HCT116 (cell line): ENCODE measurements at regions not wholly inside any gene's neighbourhood (a gene's known extent, or its start where the extent isn't known, plus 50 kb on each side); places are given as distances from the start of the nearest gene placed in this dataset.

Experiments
- ATAC-seq: fragments of 200-7000 bp; cut with Tn5 transposase; 2 replicates; pipeline ENCODE4 v1.9.1; 2020; ENCODE audit warnings: mild to moderate bottlenecking, moderate library complexity
- BruUV-seq: library from RNA; stranded (reverse); fragments of 400-500 nt; replicated peaks from 2 replicates; lab custom pipeline; 2021; lab: Mats Ljungman, UMichigan
- CTCF ChIA-PET: fragments of 300-600 bp; sonication (Branson Sonifier 250); formaldehyde crosslinking; loops from one replicate; lab custom pipeline; 2021; ENCODE audit warnings: antibody characterized with exemption; lab: Charles Lee
- POLR2A ChIA-PET: fragments of 300-600, 350-600 bp; sonication (Branson Sonifier 250); formaldehyde crosslinking; loops from one replicate; lab custom pipeline; 2021; ENCODE audit warnings: antibody characterized with exemption; lab: Charles Lee
- RAD21 ChIA-PET, 2 experiments: fragments of 300-600 bp; sonication (Branson Sonifier 250); formaldehyde crosslinking; loops; one replicate each; lab custom pipeline; 2023; ENCODE audit warnings: low total read pairs in 2 of 2; ENCODE audit not compliant: uncharacterized antibody in 2 of 2, unreplicated experiment in 2 of 2, low non-redundant PET in 1 of 2; lab: Charles Lee
- DNase-seq: peaks from one replicate; pipeline ENCODE4 v3.0.0-alpha.2; 2010; ENCODE audit warnings: low read depth, low spot score
- H2AFZ ChIP-seq: fragments of 200-600 bp; shearing (Covaris generic), sonication (generic); 2 replicates; pipeline ENCODE4 v1.6.1; 2017; ENCODE audit warnings: low read depth, mixed run types, mixed read lengths, antibody characterized with exemption, low read length; ENCODE audit not compliant: poor library complexity, severe bottlenecking
- H3K27ac ChIP-seq: 2 replicates; pipeline ENCODE4 v1.5.1; 2012; ENCODE audit warnings: low read depth, low read length
- H3K27me3 ChIP-seq: fragments of 200-600 bp; sonication (generic); 2 replicates; pipeline ENCODE4 v1.6.1; 2016; ENCODE audit warnings: mixed run types, low read length, mixed read lengths; ENCODE audit not compliant: insufficient read depth
- H3K36me3 ChIP-seq, 2 experiments: fragments of 200-500 bp in 1 of 2; fragments of 200-600 bp in 1 of 2; sonication (Bioruptor generic) in 1 of 2; sonication (generic) in 1 of 2; 2 replicates each; pipeline versions ENCODE4 v1.5.1 to v1.6.1; 2014 to 2016; ENCODE audit warnings: low read length in 2 of 2, inconsistent platforms in 1 of 2, mixed read lengths in 1 of 2, mixed run types in 1 of 2; ENCODE audit not compliant: insufficient read depth in 2 of 2, control insufficient read depth in 1 of 2
- H3K4me1 ChIP-seq, 2 experiments: fragments of 200-600 bp in 1 of 2; sonication (generic) in 1 of 2; 2 replicates each; pipeline versions ENCODE4 v1.5.1 to v1.6.1; 2012 to 2017; ENCODE audit warnings: low read length in 2 of 2, inconsistent platforms in 1 of 2, mild to moderate bottlenecking in 1 of 2, mixed read lengths in 1 of 2, mixed run types in 1 of 2, moderate library complexity in 1 of 2; ENCODE audit not compliant: insufficient read depth in 2 of 2, control insufficient read depth in 1 of 2
- H3K4me2 ChIP-seq: fragments of 200-600 bp; sonication (generic); 2 replicates; pipeline ENCODE4 v1.6.1; 2017; ENCODE audit warnings: mixed run types, low read length, mixed read lengths
- H3K4me3 ChIP-seq, 2 experiments: fragments of 200-600 bp in 1 of 2; sonication (generic) in 1 of 2; replicated peaks in 1 of 2; 2 replicates each; pipeline ENCODE4 v1.5.1; 2011 to 2016; ENCODE audit warnings: low read length in 2 of 2, control low read depth in 1 of 2, low read depth in 1 of 2, mild to moderate bottlenecking in 1 of 2, mixed read lengths in 1 of 2, mixed run types in 1 of 2
- H3K79me2 ChIP-seq: fragments of 200-600 bp; sonication (generic); 2 replicates; pipeline ENCODE4 v1.6.1; 2017; ENCODE audit warnings: mild to moderate bottlenecking, mixed run types, low read length, moderate library complexity, mixed read lengths; ENCODE audit not compliant: insufficient read depth
- H3K9ac ChIP-seq: fragments of 200-600 bp; sonication (generic); 2 replicates; pipeline ENCODE4 v1.6.1; 2016; ENCODE audit warnings: low read length, mixed read lengths
- H3K9me2 ChIP-seq: fragments of 200-600 bp; sonication (generic), shearing (Covaris generic); 2 replicates; pipeline ENCODE4 v1.6.1; 2017; ENCODE audit warnings: mixed run types, mild to moderate bottlenecking, moderate library complexity; ENCODE audit not compliant: insufficient read depth
- H3K9me3 ChIP-seq, 2 experiments: fragments of 200-500 bp in 1 of 2; fragments of 200-600 bp in 1 of 2; sonication (Bioruptor generic) in 1 of 2; sonication (generic) in 1 of 2; 2 replicates each; pipeline ENCODE4 v1.6.1; 2014 to 2017; ENCODE audit warnings: low read length in 2 of 2, mixed read lengths in 2 of 2, inconsistent platforms in 1 of 2, low read depth in 1 of 2, mild to moderate bottlenecking in 1 of 2, mixed run types in 1 of 2, moderate library complexity in 1 of 2; ENCODE audit not compliant: control insufficient read depth in 1 of 2, insufficient read depth in 1 of 2
- H4K20me1 ChIP-seq: fragments of 200-600 bp; sonication (generic), shearing (Covaris generic); 2 replicates; pipeline ENCODE4 v1.6.1; 2017; ENCODE audit warnings: mixed run types, mild to moderate bottlenecking, moderate library complexity; ENCODE audit not compliant: insufficient read depth
- CBX3 ChIP-seq: IDR thresholded peaks from 2 replicates; pipeline ENCODE4 v1.6.1; 2012; ENCODE audit warnings: low read depth
- ELF1 ChIP-seq: IDR thresholded peaks from 2 replicates; pipeline ENCODE4 v1.6.1; 2012; ENCODE audit warnings: low read depth, borderline replicate concordance
- POLR2A ChIP-seq: IDR thresholded peaks from 2 replicates; pipeline ENCODE4 v1.7.0; 2011; ENCODE audit warnings: borderline replicate concordance; ENCODE audit not compliant: insufficient read depth, insufficient read length; ENCODE audit errors: extremely low read depth
- POLR2AphosphoS5 ChIP-seq: IDR thresholded peaks from 2 replicates; pipeline ENCODE4 v1.6.1; 2011; ENCODE audit warnings: mild to moderate bottlenecking, low read depth, low read length, moderate library complexity
- SIN3A ChIP-seq: IDR thresholded peaks from 2 replicates; pipeline ENCODE4 v1.6.1; 2012; ENCODE audit warnings: low read depth
- SP1 ChIP-seq: IDR thresholded peaks from 2 replicates; pipeline ENCODE4 v1.6.1; 2012; ENCODE audit warnings: low read depth
- SRF ChIP-seq: IDR thresholded peaks from 2 replicates; pipeline ENCODE4 v1.6.1; 2012; ENCODE audit warnings: low read depth
- TCF7L2 ChIP-seq: IDR thresholded peaks from 2 replicates; pipeline ENCODE4 v1.7.0; 2011; ENCODE audit warnings: borderline replicate concordance, inconsistent platforms; ENCODE audit not compliant: insufficient read depth, insufficient read length; ENCODE audit errors: extremely low read depth
- YY1 ChIP-seq: IDR thresholded peaks from 2 replicates; pipeline ENCODE4 v1.6.1; 2011; ENCODE audit warnings: low read length, low read depth, moderate library complexity, mild to moderate bottlenecking; ENCODE audit not compliant: insufficient replicate concordance; ENCODE audit errors: extremely low read depth
- ZFX ChIP-seq: fragments of 450-650 bp; IDR thresholded peaks from 2 replicates; pipeline ENCODE4 v1.6.1; 2017
- ZNF274 ChIP-seq: fragments of 200-500 bp; sonication (Bioruptor generic); IDR thresholded peaks from 2 replicates; pipeline ENCODE4 v1.6.1; 2014; ENCODE audit warnings: mild to moderate bottlenecking, low read depth, low read length, inconsistent platforms
- intact Hi-C: fragments of 100-400 bp; cut with micrococcal nuclease; formaldehyde crosslinking; loops from 2 replicates; pipeline ENCODE4 v1.10.0; 2022
- TF ChIP-seq, protein P1 (sequence below), 3 experiments: fragments of 200-600 bp in 1 of 3; sonication (generic) in 1 of 3; IDR thresholded peaks in 2 of 3; conservative IDR thresholded peaks in 1 of 3; 2 replicates each; pipeline ENCODE4 v1.5.1; 2012 to 2017; ENCODE audit warnings: low read depth in 2 of 3, low read length in 2 of 3, antibody characterized with exemption in 1 of 3, borderline replicate concordance in 1 of 3, control low read depth in 1 of 3, mild to moderate bottlenecking in 1 of 3, mixed read lengths in 1 of 3, mixed run types in 1 of 3, moderate library complexity in 1 of 3; ENCODE audit not compliant: insufficient read depth in 1 of 3
- TF ChIP-seq, protein P2 (sequence below): IDR thresholded peaks from 2 replicates; pipeline ENCODE4 v1.6.1; 2011; ENCODE audit warnings: mild to moderate bottlenecking, low read length, moderate library complexity; ENCODE audit not compliant: insufficient replicate concordance; ENCODE audit errors: extremely low read depth
- TF ChIP-seq, protein P3 (sequence below): IDR thresholded peaks from 2 replicates; pipeline ENCODE4 v1.6.1; 2012; ENCODE audit warnings: low read depth

DNA sequence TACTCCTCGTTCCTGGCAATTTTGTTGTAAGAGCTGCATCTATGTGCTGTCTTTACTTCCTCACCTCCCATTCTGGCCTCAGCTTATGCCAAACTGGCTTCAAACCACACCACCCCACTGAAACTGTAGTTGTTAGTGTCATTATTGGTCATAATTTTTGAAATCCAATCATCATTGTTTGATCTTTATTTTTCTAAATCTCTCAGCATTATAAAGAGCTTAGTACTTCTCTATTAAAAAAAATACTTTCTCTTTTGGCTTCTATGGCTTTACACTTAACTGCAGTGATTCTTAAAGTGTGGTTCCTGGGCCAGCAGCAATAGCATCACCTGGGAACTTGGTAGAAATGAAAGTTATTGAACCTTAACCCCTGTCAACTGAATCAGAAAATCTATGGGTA lies 83.5 kb upstream of the GRPR start:
- no peak overlapping the region for H3K4me2 ChIP-seq
- no peaks in the 10 kb centered on the region for H3K79me2 ChIP-seq
- ChIA-PET RAD21 (no interaction called here), CTCF (no interaction called here), POLR2A (no interaction called here)
- H3K9me3 ChIP-seq: no peaks in the 10 kb centered on the region
- TF ChIP-seq YY1 (no peak), TCF7L2 (no peak), ZNF274 (no peak), POLR2AphosphoS5 (no peak), SIN3A (no peak)
- no peaks in the 10 kb centered on the region for H3K9me2 ChIP-seq
- H3K4me1 ChIP-seq: no peaks in the 10 kb centered on the region
- no peak for ATAC-seq
- no peaks in the 10 kb centered on the region for H3K36me3 ChIP-seq
- no TSS peak for BruUV-seq
- no peaks in the 10 kb centered on the region for H4K20me1 ChIP-seq
- intact Hi-C loops: no loop called here
- H3K27ac ChIP-seq: no peak overlapping the region
- H3K27me3 ChIP-seq: no peaks in the 10 kb centered on the region
- DNase-seq: no peak
- no peak overlapping the region for H3K4me3 ChIP-seq
- no peak overlapping the region for H3K9ac ChIP-seq
- H2AFZ ChIP-seq: no peak overlapping the region

DNA sequence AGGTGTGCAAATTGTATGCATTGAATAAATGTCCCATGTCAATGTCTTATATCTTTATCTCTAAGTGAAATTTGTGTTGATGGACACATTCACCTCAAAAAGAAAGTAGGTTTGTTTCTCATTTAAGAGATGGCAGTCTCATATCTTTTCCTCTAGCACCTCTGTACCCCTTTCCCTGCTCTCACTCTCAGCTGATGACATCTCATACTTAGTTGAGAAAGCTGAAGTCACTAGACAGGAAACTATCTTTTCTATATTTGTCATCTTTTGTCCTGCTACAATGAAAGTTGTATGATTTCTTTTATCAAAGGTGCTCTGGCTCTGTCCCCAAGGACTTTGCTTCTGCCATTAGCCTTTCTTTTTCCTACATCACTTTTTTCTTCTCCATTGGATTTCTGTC lies 84.0 kb upstream of the GRPR start:
- Histone ChIP-seq H3K36me3 (no peaks in the 10 kb centered on the region), H3K27ac (no peak overlapping the region), H3K79me2 (no peaks in the 10 kb centered on the region), H3K9ac (no peak overlapping the region), H3K9me2 (no peaks in the 10 kb centered on the region), H3K4me2 (no peak overlapping the region), H3K4me1 (no peaks in the 10 kb centered on the region), H3K27me3 (no peaks in the 10 kb centered on the region), H4K20me1 (no peaks in the 10 kb centered on the region), H2AFZ (no peak overlapping the region), H3K4me3 (no peak overlapping the region), H3K9me3 (no peaks in the 10 kb centered on the region)
- no TSS peak for BruUV-seq
- CTCF ChIA-PET: no interaction called here
- ATAC-seq: no peak
- DNase-seq: no peak
- intact Hi-C loops: no loop called here
- RAD21 ChIA-PET: no interaction called here
- POLR2A ChIA-PET: no interaction called here
- TF ChIP-seq ELF1 (no peak), SP1 (no peak), YY1 (no peak), SRF (no peak), POLR2A (no peak), ZNF274 (no peak), ZFX (no peak), CBX3 (no peak)
- TF ChIP-seq, protein P1, sequence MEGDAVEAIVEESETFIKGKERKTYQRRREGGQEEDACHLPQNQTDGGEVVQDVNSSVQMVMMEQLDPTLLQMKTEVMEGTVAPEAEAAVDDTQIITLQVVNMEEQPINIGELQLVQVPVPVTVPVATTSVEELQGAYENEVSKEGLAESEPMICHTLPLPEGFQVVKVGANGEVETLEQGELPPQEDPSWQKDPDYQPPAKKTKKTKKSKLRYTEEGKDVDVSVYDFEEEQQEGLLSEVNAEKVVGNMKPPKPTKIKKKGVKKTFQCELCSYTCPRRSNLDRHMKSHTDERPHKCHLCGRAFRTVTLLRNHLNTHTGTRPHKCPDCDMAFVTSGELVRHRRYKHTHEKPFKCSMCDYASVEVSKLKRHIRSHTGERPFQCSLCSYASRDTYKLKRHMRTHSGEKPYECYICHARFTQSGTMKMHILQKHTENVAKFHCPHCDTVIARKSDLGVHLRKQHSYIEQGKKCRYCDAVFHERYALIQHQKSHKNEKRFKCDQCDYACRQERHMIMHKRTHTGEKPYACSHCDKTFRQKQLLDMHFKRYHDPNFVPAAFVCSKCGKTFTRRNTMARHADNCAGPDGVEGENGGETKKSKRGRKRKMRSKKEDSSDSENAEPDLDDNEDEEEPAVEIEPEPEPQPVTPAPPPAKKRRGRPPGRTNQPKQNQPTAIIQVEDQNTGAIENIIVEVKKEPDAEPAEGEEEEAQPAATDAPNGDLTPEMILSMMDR (IDR thresholded peaks at IDR 0.05 in 2 of 3, conservative IDR thresholded peaks at IDR 0.05 in 1 of 3; ENCODE audit: borderline replicate concordance in 1 of 3, insufficient read depth in 1 of 3, low read depth in 2 of 3, low read length in 2 of 3): no peak
- TF ChIP-seq, protein P2, sequence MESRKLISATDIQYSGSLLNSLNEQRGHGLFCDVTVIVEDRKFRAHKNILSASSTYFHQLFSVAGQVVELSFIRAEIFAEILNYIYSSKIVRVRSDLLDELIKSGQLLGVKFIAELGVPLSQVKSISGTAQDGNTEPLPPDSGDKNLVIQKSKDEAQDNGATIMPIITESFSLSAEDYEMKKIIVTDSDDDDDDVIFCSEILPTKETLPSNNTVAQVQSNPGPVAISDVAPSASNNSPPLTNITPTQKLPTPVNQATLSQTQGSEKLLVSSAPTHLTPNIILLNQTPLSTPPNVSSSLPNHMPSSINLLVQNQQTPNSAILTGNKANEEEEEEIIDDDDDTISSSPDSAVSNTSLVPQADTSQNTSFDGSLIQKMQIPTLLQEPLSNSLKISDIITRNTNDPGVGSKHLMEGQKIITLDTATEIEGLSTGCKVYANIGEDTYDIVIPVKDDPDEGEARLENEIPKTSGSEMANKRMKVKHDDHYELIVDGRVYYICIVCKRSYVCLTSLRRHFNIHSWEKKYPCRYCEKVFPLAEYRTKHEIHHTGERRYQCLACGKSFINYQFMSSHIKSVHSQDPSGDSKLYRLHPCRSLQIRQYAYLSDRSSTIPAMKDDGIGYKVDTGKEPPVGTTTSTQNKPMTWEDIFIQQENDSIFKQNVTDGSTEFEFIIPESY: no peak
- TF ChIP-seq, protein P3, sequence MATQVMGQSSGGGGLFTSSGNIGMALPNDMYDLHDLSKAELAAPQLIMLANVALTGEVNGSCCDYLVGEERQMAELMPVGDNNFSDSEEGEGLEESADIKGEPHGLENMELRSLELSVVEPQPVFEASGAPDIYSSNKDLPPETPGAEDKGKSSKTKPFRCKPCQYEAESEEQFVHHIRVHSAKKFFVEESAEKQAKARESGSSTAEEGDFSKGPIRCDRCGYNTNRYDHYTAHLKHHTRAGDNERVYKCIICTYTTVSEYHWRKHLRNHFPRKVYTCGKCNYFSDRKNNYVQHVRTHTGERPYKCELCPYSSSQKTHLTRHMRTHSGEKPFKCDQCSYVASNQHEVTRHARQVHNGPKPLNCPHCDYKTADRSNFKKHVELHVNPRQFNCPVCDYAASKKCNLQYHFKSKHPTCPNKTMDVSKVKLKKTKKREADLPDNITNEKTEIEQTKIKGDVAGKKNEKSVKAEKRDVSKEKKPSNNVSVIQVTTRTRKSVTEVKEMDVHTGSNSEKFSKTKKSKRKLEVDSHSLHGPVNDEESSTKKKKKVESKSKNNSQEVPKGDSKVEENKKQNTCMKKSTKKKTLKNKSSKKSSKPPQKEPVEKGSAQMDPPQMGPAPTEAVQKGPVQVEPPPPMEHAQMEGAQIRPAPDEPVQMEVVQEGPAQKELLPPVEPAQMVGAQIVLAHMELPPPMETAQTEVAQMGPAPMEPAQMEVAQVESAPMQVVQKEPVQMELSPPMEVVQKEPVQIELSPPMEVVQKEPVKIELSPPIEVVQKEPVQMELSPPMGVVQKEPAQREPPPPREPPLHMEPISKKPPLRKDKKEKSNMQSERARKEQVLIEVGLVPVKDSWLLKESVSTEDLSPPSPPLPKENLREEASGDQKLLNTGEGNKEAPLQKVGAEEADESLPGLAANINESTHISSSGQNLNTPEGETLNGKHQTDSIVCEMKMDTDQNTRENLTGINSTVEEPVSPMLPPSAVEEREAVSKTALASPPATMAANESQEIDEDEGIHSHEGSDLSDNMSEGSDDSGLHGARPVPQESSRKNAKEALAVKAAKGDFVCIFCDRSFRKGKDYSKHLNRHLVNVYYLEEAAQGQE: no peak
